ENCODE measurements at regions not wholly inside any gene's neighbourhood (a gene's known extent, or its start where the extent isn't known, plus 50 kb on each side); places are given as distances from the start of the nearest gene placed in this dataset.
"Not testable (repeated sequence)": the region's sequence is repeated elsewhere in the genome, so short reads cannot be mapped to it uniquely, and the experiment has no call there.

- no peak for DNase-seq
These were observed 115.0 kb upstream of the PTPRG start for GRCh38 chr3:61446341-61446740.

GRCh38 chr3:61448378-61448777 is 113.0 kb upstream of the PTPRG start:
- no peak for DNase-seq

DNA sequence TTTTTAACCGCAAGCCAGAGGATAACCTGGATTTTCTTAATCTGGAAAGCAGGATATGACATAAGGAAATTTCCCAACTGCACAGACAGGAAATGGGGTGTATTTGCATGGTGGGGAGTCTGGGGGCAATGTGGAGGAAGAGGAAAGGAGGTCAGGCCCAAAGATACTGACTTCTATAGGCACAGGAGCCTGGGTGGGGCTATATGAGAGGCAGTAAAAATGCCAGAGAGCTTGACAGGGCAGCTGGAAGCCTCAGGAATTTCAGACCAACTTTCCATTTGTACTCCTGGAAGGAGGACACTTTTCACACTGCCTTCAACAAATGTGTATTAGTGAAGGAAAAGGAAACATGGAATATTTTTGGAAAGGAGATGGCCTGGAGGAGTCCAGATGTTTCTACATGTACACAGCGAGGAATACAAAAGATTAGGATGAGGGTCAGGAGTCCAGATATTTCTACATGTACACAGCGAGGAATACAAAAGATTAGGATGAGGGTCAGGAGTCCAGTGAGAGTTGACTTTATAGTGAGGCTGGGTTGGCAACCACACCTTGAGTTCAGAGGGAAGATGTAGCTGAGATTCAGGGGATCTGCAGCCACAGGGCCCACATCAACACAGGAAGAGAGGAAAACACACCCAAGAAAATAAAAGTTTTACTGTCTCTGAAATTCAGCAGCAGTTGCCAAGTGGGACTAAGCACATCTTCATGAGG is 111.9 kb upstream of the PTPRG start:
- no peak for DNase-seq

GRCh38 chr3:61450866-61451265 is 110.5 kb upstream of the PTPRG start:
- no peak for DNase-seq

DNA sequence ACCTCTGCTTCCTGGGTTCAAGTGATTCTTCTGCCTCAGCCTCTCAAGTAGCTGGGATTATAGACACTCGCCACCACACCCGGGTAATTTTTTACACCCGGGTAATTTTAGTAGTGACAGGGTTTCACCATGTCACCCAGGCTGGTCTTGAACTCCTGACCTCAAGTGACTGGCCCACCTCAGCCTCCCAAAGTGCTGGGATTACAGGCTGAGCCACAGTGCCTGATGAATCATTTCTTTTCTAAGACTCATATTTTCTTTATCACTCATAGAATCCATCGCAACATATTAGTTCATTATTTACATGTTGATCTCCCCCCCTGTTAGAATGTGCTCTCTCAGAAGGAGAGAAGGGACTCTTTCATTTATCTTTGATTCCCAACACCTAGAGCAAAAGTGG is 109.5 kb upstream of the PTPRG start:
- no peak for DNase-seq

GRCh38 chr3:61452535-61453090 is 108.8 kb upstream of the PTPRG start:
- DNase-seq: no peak

GRCh38 chr3:61454006-61454585 is 107.3 kb upstream of the PTPRG start:
- DNase-seq: no peak

GRCh38 chr3:61454801-61455200 is 106.6 kb upstream of the PTPRG start:
- DNase-seq: no peak

DNA sequence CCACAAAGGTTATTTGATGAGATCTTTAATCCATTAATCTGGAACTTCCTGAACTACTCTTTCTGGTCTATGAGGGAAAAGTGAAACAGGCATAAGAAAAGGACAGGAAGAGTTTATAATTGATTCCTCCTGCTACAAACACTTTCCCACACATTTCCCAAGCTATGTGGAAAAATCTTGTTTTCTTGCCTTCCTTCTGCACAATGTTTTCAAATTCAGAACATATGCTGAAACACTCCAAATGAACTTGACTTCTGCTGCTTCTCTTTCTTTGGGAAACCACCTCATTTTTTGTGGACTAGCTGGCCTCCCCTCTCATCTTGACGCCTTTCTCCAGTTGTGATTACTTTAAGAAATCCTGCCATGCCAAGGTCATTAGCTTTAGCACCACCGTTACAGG is 100.7 kb upstream of the PTPRG start:
- no peak for DNase-seq

- DNase-seq: no peak
These were observed 98.2 kb upstream of the PTPRG start for GRCh38 chr3:61463191-61463590.

- DNase-seq: no peak
These were observed 96.7 kb upstream of the PTPRG start for GRCh38 chr3:61464518-61465140.

DNA sequence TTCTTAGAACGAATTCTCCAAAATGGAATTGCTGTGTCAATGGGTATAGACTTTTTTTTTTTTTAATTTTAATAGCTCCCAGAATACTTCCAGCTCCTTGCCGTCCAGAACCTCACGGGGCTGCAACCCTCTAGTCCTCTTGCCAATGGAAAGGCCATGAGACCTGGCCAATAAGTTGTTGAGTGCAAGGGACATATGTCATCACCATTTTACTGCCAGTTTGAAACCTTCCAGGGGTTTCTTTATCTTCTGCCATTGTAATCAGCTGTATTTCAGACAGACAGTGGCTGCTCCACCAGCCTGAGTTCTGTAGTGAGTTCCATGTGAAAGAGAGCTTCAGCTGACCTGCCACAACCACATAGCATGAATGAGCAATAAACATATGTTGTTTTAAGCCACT is 95.0 kb upstream of the PTPRG start:
- DNase-seq: no peak

GRCh38 chr3:61483997-61484396 is 77.4 kb upstream of the PTPRG start:
- no peak for DNase-seq

DNA sequence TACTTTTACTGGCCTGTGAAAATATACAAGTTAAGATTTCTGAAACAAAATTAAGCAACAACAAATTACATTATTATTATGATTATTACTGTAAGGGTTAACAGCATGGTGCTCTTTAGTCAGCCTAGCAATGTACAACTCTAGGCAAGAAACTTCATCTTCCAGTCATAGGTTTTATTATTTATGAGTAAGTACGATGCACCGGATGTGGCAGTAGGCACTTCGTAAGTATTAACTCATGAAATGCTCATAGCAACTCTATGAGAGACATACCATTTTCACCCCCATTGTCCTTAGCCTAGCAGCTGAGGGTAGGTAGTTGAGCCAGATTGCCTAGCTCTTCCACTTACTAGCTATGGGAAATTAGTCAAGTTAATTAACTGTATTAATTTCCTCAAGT is 68.0 kb upstream of the PTPRG start:
- DNase-seq: no peak

DNA sequence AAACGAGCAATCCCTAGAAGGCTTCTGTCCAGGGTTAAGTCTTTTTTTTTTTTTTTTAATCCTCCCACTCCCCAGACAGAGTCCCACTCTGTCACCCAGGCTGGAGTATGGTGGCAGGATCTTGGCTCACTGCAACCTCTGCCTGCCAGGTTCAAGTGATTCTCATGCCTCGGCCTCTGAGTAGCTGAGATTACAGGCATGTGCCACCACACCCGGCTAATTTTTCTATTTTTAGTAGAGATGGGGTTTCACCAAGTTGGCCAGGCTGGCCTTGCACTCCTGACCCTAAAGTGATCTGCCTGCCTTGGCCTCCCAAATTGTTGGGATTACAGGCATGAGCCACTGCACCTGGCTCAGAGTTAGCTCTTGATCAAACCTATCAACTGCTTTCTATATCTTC is 67.1 kb upstream of the PTPRG start:
- not testable (repeated sequence) for DNase-seq

GRCh38 chr3:61497463-61497862 is 63.9 kb upstream of the PTPRG start:
- no peak for DNase-seq

DNA sequence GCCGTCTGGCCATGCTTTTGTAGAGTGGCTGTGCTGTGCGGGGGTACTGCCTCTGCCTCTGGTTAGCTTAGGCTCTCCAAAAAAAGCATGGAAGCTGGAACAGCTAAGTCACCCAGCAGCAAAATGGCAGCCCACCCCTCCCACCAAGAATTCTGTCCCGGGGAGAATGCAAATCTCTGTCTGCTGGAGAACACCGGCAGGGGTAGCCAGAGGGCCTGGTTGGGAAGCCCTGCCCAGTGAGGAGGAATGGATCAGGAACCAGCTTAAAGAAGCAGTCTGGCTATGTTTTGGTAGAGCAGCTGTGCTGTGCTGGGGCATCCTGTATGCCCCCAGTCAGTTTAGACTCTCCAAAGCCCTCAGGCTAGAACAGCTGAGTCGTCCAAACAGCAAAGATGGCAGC is 56.2 kb upstream of the PTPRG start:
- DNase-seq: no peak

DNA sequence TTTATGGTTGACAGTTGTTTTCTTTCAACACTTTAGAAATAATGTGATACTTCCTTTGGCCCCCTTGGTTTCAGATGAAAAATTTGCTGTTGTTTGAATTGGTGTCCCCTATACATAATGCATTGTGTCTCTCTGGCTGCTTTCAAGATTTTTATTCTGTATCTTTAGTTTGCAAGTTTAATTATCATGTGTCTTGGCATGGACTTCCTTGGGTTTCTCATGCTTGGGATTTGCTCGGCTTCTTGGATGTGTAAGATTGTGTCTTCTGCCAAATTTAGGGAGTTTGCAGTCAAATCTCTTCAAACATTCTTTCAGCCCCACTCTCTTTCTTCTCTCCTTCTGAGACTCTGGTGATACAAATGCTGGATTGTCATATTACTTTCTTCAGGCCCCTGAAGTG is 53.4 kb upstream of the PTPRG start:
- no peak for DNase-seq

Measured in stimulated activated CD4-positive, alpha-beta T cell treated with anti-CD3 and anti-CD28 coated beads, Interleukin-2, amount 100 ng/mL, for 24 hours (primary cell).